Kidney (tissue), 13 donors: ENCODE measurements at regions not wholly inside any gene's neighbourhood (a gene's known extent, or its start where the extent isn't known, plus 50 kb on each side); places are given as distances from the start of the nearest gene placed in this dataset.

ENCODE experiments used
- DNase-seq, 5 donors: peaks; one replicate each; pipeline ENCODE4 v3.0.0-alpha.2; 2013 to 2020
- FAIRE-seq: peaks from 2 replicates; lab custom pipeline; 2012; peaks lifted over from hg19 to GRCh38; lab: Jason Lieb, UNC
- H3K27ac ChIP-seq, 2 donors: one replicate each; pipeline ENCODE4 v1.7.0; 2013; ENCODE audit warnings: low read depth in 2 of 2, low read length in 2 of 2, inconsistent platforms in 1 of 2
- H3K27me3 ChIP-seq: one replicate; pipeline ENCODE4 v1.7.1; 2013; ENCODE audit warnings: low read length, inconsistent platforms; ENCODE audit not compliant: control insufficient read depth, insufficient read depth
- H3K36me3 ChIP-seq, 3 donors: one replicate each; pipeline versions ENCODE4 v1.7.0 to v1.7.1; 2013; ENCODE audit warnings: low read length in 3 of 3, control low read depth in 1 of 3, inconsistent platforms in 1 of 3; ENCODE audit not compliant: insufficient read depth in 3 of 3, control insufficient read depth in 2 of 3
- H3K4me1 ChIP-seq, 3 donors: one replicate each; pipeline versions ENCODE4 v1.7.0 to v1.7.1; 2013; ENCODE audit warnings: low read length in 3 of 3, inconsistent platforms in 1 of 3, low read depth in 1 of 3; ENCODE audit not compliant: control insufficient read depth in 2 of 3, insufficient read depth in 2 of 3
- H3K4me3 ChIP-seq, 3 donors: one replicate each; pipeline versions ENCODE4 v1.7.0 to v1.8.1; 2013; ENCODE audit warnings: low read length in 3 of 3, control low read depth in 1 of 3, inconsistent platforms in 1 of 3
- H3K9ac ChIP-seq, 3 donors: one replicate each; pipeline versions ENCODE4 v1.7.0 to v1.7.1; 2013; ENCODE audit warnings: low read length in 3 of 3, control low read depth in 1 of 3, inconsistent platforms in 1 of 3
- H3K9me3 ChIP-seq, 3 donors: one replicate each; pipeline versions ENCODE4 v1.7.0 to v1.7.1; 2013; ENCODE audit warnings: low read length in 3 of 3, control low read depth in 1 of 3, inconsistent platforms in 1 of 3; ENCODE audit not compliant: control insufficient read depth in 2 of 3, insufficient read depth in 1 of 3
- intact Hi-C: fragments of 100-400 bp; cut with DNase I; formaldehyde crosslinking; loops from one replicate; pipeline ENCODE4 v1.11.1; 2022
- TF ChIP-seq, protein P1 (sequence below): IDR thresholded peaks from 3 replicates; pipeline ENCODE4 v1.5.1; 2012; ENCODE audit warnings: mild to moderate bottlenecking, moderate library complexity, borderline replicate concordance; ENCODE audit not compliant: insufficient read depth; ENCODE audit errors: extremely low read depth
- donor health status: control.
- donor health status: control.
- donor health status: control.
- donor health status: control.
- donor health status: control.
- donor health status: DM: yes; HTN: yes; CAD: no.
- donor health status: Normal renal cell carcinoma (clear cell type).

GRCh38 chr11:128346804-128347203 lies 240.6 kb downstream of the ETS1 start:
- Histone ChIP-seq H3K9me3 (no peaks in the 10 kb centered on the region), H3K4me1 (peaks cover 0 to 6% (median 0%) of the 10 kb centered on the region in 3 donors), H3K27me3 (no peaks in the 10 kb centered on the region), H3K9ac (no peak overlapping the region), H3K36me3 (no peaks in the 10 kb centered on the region), H3K27ac (no peak overlapping the region), H3K4me3 (no peak overlapping the region)
- FAIRE-seq (no peak), DNase-seq (no peak)
- intact Hi-C loops: no loop called here
- TF ChIP-seq, protein P1, sequence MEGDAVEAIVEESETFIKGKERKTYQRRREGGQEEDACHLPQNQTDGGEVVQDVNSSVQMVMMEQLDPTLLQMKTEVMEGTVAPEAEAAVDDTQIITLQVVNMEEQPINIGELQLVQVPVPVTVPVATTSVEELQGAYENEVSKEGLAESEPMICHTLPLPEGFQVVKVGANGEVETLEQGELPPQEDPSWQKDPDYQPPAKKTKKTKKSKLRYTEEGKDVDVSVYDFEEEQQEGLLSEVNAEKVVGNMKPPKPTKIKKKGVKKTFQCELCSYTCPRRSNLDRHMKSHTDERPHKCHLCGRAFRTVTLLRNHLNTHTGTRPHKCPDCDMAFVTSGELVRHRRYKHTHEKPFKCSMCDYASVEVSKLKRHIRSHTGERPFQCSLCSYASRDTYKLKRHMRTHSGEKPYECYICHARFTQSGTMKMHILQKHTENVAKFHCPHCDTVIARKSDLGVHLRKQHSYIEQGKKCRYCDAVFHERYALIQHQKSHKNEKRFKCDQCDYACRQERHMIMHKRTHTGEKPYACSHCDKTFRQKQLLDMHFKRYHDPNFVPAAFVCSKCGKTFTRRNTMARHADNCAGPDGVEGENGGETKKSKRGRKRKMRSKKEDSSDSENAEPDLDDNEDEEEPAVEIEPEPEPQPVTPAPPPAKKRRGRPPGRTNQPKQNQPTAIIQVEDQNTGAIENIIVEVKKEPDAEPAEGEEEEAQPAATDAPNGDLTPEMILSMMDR: no peak

DNA sequence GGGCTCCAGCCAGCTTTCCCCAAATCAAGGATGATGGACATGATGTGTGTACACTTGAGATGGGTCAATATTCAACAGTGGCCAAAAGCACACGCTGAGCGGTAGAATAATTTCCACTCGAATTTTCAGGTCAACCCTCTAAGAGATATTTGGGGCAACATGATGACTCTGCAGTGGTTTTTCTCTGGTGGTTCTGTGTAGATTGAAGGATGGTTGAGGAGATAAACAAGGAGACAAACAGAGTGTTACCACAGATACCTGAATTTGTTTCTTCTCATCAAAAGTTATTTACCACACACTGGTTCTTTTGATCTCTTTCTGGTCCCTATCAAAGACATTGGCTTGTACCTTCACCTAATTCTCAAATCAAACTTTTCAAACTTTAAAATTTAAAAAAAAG lies 242.0 kb downstream of the ETS1 start:
- no peaks in the 10 kb centered on the region for H3K9me3 ChIP-seq
- no peak overlapping the region for H3K4me3 ChIP-seq
- FAIRE-seq (no peak), DNase-seq (no peak)
- H3K27me3 ChIP-seq: no peaks in the 10 kb centered on the region
- H3K36me3 ChIP-seq: no peaks in the 10 kb centered on the region
- no peak overlapping the region for H3K27ac ChIP-seq
- TF ChIP-seq, protein P1: no peak
- H3K9ac ChIP-seq: no peak overlapping the region
- peaks cover 0 to 6% (median 0%) of the 10 kb centered on the region in 3 donors for H3K4me1 ChIP-seq
- intact Hi-C loops: no loop called here

- DNase-seq: no peak
- H3K4me1 ChIP-seq: peaks cover 0 to 6% (median 0%) of the 10 kb centered on the region in 3 donors
- no peaks in the 10 kb centered on the region for H3K9me3 ChIP-seq
- H3K9ac ChIP-seq: no peak overlapping the region
- FAIRE-seq: no peak
- TF ChIP-seq, protein P1: no peak
- intact Hi-C loops: no loop called here
- no peak overlapping the region for H3K4me3 ChIP-seq
- no peaks in the 10 kb centered on the region for H3K36me3 ChIP-seq
- no peak overlapping the region for H3K27ac ChIP-seq
- H3K27me3 ChIP-seq: no peaks in the 10 kb centered on the region
Observed at GRCh38 chr11:128343870-128344269, 243.5 kb downstream of the ETS1 start.

DNA sequence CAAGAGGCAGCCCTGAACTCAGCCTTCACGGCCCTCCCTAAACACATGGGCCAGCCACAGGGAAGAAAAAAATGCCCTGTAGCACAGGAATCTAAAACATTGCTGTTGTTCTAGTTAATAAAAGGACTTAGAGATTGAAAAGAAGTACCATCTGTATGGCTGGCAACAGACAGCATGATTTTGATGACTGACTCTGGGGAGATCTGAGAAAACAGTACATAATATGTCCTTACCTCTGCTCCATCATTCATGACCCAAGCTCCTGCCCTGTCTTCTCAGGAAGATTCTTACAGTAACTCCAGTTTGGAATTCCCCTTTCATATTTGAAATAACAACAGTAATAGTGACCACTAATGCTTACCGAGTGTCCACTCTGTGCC lies 244.2 kb downstream of the ETS1 start:
- H3K27ac ChIP-seq: no peak overlapping the region
- no peaks in the 10 kb centered on the region for H3K27me3 ChIP-seq
- no peaks in the 10 kb centered on the region for H3K36me3 ChIP-seq
- H3K4me3 ChIP-seq: no peak overlapping the region
- H3K9me3 ChIP-seq: no peaks in the 10 kb centered on the region
- TF ChIP-seq, protein P1: no peak
- intact Hi-C loops: no loop called here
- no peak for FAIRE-seq
- H3K9ac ChIP-seq: no peak overlapping the region
- DNase-seq: no peak
- peaks cover 0 to 6% (median 0%) of the 10 kb centered on the region in 3 donors for H3K4me1 ChIP-seq
